DMS53 treated with DMSO at 0.1 percent for 48 hours (cell line): ENCODE measurements at regions not wholly inside any gene's neighbourhood (a gene's known extent, or its start where the extent isn't known, plus 50 kb on each side); places are given as distances from the start of the nearest gene placed in this dataset.

Source experiments
- DNase-seq: peaks from one replicate; lab custom pipeline; 2025; ENCODE audit not compliant: unreplicated experiment; lab: John Stamatoyannopoulos, UW

DNA sequence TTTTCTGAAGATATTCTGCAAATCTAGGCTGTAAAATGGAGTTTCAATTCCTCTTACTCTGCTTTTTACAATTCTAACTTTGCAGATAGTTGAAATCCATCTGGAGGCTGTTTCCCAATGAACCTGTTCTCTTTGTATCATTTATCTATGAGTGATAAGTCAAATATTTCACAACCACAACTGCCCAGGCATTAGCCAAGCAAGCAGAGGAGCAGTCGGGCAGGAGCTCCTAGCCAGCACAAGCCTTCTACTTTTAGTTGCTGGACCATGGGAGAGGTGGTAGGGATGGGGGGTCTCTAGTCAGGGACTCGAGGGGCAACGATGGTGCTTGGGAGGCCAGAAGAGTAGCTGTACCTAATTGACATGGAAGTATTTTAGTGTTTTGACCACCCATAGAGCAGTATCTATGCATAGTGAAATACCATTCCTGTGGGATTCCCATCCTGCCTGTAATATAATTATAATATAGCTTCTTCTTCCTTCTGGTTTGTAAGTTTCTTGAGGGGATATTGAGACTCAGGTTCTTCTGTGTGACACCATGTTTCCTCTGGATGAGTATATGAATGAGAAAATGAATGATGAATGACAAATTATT, 353.5 kb upstream of the IL12A start:
- DNase-seq = no peak

DNA sequence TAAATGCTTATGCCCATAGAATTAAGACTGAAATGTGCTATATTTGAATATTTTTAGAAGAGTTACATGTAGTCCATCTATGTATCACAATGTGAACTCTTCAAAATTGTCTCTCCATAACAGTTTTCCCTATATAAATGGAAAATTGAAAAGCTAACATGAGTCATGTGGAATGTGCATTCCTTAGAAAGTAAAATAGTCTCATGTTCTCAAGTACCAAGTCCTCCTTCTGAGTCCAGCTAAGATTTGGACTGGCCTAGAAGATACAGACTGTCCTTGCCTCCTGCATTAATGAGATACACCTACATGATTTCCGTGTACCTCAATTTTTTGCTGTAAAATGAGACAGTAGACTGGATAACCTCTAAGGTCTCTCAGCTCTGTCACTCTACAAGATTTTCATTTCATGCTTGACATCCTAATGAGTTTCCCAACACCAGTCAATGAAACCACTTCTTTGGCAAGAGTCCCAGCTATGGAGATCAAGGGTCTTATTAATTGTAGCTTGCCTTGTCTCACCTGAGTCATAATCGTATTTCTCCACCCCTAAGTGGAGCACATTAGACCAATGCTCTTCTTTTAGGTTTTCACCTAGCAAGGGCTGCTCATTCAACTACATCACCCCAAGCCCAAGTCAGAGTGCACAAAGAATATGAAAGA, 350.6 kb upstream of the IL12A start:
- DNase-seq = no peak

DNA sequence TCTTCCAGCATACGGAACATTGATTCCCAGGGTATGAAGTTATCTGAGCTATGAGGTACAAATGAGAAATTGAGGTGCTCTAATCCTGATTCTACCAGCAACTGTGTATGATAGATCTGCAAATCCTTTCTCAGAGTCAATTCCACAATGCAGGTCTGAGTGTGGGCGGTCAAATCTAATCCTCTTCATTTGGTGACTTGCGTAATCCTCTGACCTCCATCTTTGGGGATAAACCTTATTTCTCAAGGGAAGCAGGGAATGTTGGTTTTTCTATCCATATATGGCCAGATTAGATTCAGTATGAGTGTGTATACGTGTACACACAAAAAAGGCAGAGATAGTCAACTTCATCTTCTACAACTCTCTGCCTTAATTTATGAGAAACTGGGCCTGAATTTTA, 348.4 kb upstream of the IL12A start:
- no peak for DNase-seq

DNA sequence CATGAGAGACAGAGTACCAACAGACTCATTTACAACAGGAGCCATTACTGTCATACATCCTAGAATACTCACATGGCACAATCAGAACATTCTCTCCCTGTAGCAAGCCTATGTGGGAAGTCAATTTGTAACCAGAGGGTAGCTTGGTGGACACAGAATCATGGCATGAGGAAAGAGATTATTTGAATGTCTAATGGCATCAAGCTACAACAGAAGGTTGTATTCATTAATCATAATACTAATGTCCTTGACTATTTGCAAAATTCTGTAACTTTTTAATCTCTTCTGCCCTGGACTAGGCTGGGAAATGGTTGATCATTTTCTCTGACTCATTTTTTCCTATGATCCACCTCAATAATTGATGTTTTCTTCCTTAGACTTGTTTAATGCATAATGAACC, 345.2 kb upstream of the IL12A start:
- DNase-seq = no peak

DNA sequence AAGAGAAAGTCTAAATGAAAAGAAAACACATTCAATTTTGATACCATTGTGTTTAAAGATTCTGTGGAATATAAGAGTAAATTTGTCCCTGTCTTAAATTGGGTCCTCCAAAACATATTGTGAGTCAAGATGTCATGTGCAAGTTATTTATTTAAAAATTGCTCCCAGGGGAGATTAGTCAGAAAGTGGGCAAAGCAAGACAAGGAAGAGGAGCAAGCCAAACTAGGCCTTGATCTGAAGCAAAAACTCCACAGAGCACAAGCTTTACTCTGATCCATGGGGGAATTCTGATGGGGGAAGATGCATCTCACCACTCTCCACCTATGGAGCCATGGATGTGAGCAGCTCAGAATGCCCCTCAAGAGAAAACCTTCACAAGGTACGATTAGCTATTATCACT, 342.8 kb upstream of the IL12A start:
- DNase-seq = no peak

DNA sequence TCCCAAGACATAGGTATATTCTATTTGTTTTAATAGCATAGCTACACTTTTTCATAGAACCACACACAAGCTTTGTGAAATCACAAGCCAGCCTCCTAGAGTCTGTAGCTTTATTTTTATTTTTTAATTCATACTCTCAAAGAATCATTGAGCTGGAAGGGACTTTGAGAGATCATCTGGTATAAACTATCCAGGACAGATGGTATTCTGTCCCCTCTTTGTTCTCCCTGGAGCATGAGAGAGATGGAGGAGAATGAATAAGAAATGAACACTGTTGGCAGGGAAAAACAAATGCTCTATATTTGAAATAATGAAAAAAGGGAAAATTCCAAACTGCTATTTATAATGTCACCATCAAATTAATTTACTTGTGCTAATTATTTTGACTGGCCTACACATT, 338.7 kb upstream of the IL12A start:
- DNase-seq = no peak

DNA sequence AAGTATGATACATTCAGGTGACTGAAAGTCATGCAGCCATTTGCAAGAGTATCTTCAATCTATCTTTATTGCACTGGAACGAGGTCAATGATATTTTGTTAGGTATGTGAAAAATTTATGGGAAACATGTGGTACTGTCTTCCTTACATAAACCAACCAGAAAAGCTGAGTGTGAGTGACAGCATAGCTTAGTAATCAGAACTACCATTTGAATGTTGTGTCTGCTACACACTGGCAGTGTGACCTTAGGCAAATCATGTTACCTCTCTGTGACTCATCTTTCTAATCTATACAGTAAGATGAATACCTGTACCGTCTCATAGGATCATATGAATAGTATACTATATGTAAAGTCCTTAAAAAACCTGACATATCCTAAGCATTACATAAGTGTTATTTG, 337.9 kb upstream of the IL12A start:
- no peak for DNase-seq

DNA sequence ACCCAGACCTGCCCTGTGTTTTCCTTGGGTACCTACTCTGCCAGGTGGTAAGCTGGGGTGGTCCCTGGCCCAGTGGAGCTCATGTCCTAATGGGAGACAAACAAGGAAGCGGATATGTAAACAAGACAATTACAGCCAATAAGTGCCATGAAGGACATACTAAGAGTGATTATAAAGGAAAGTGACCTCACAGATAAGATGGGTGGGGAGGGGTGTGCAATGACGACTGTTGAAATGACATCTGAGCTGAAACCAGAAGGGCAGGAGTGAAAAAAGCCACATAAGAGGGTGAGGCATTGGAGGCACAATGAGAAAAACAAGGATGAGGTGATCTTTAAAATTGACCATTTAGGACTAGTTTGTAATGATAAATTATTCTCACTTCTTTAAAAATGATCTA, 336.2 kb upstream of the IL12A start:
- no peak for DNase-seq

DNA sequence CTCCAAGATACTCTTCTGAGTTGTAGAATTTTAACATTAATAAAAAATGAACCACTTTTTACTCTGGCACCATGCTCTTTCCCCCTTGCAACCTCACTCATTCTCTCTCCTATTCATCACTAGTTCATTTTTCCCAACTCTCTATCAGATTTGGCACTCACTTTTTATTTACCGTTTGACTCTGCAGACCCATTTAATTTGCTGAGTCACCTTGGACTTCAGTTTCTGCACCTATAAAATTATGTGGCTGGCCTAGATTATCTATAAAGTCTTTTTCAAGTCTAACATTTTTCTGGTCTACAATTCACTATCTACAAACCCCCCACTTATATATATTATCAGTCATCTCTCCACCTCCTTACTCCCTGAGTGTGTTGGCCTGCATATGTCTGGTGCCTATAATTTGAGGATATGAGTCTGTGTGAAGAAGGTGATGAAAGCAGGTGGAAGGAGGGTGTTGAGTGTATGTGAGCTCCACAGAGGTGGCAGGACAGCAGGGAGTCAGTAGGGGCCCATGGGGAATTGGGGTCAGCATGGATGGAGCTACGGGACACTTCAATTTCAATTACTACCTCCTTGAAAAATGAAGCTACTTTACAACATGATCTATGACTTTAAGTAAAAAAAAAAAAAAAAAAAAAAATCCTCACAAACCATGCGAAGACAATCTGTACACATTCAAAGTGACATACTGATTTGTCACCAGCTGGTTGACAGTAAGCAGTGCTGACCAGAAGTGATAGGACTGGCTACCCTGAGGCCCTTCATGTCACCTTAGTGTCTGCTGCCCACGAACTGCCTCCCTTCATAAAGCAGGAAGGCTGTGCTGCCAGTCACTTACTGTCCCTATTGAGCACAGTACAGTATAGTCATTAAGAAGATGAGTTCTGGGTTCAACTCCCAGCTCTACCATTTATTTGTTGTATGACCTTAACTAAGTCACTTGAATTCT, 334.2 kb upstream of the IL12A start:
- no peak for DNase-seq

DNA sequence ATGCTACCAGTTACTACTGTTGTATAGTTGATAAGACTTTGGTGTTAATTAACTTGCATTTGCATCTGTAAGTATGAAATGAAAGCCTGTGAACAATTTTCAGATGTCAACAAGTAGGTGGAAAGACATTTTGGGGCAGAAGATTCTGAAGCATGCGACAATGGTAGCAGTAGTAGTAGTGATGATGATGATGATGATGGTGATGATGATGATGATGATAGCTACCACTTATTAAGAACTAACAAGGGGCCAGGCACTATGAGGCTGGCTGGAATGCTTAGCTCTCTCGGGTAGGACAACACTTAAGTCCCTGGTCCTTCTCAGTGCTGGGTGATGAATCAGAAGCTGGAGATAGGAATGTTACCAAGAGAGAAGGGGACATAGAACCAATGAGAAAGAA, 333.4 kb upstream of the IL12A start:
- DNase-seq = no peak

DNA sequence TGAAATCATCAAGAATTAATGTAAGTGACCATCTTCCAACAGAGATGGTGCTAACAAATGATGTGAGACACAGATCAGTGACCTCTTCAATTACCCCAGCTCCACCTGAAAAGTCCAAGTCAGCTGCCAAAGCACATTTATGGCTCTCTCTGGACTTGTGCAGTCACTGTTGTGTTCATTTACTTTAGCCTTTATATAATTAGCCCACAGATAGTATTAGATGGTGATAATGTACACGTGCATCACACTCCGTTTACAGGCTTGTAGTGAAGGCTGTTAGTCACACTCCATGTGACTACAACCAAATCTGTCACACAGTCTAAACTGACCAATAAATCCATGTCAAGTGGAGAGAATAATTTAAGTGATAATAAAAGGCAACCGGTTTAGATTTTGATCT, 331.5 kb upstream of the IL12A start:
- DNase-seq = no peak

DNA sequence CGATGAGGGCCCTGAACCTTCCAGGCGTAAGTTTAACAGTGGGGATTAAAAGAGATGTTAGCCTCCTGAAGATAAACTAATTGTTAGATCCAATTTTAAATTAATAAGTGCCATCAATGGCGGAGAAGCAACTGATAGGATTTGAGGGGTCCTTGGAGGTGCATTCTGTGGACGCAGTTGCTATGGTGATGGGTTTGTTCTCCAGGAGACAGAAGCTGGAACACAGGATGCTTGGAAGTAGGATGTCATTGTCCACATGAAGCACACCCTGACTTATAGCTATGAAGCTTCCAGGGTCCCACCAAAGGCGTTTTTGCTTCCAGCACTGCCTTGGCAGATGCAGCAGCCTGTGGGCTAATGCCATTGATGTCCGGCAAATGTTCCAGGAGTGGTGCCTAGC, 331.0 kb upstream of the IL12A start:
- no peak for DNase-seq

DNA sequence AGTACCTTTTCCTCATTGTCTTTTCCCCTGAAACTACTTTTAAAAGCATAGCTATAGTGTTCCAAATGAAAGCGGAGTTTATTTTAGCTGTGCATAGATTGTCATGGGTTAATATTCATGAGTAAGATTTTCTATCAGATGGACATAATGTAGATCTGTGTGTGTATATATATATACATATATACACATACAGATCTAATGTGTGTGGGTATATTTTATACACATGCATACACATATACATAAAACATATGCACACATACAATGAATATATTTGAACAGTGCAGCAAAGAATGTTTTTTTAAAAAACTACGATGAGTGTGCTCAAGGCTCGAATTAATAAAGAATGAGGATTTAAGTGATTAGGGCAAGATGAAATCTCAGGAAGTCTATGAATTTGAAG, 328.3 kb upstream of the IL12A start:
- no peak for DNase-seq

DNA sequence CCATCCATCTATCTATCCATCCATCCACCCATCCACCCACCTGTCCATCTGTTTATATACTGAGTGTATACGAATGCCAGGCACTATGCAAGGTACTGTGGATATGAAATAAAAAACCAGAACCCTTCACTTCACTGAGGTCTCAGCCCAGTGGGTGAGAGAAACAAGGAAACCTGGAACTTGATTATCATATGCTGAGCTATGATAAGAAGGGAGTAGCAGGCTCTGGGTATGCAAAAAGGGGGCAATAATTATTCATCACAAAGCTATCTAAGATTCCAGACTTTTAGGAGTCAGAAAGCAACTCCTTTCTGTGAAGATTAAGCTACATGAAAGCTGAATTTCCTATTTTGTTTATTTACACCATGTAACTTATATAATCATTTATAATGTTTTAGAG, 327.7 kb upstream of the IL12A start:
- no peak for DNase-seq

DNA sequence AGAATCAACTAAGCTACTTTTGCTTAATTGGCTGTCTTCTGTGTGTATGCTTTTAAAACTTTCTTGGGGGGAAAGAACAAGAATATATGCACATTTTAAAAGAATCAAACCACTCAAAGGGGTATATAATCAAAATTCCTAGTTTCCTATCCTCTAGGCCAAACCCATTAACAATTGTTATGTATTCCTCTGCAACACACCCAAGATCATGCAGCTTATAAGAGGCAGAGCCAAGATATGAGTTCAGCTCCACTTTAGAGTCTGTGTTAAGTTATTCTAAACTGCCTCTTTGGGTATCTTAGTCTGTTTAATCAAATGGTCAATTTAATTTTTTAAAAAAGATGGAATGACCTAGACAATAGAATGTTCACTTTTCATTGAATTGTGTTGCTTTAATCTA, 326.1 kb upstream of the IL12A start:
- no peak for DNase-seq

DNA sequence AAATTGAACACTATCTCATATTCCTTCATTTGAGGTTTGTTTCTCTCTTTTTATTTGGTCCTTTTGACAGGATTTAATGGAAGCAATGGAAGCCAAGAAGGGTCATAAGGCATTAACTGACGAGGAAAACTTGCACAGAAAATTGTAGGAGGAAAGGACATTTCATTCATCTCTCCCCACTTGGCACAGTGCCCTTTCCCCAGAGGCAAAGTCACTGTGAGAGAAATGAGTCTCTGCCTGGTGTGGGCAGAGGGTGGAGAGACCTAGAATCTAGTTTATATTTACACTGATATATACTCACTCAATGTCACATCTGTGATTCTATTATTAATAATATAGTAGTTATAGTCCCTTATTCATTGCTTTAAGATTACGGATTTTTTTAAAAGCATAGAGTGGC, 324.6 kb upstream of the IL12A start:
- no peak for DNase-seq

DNA sequence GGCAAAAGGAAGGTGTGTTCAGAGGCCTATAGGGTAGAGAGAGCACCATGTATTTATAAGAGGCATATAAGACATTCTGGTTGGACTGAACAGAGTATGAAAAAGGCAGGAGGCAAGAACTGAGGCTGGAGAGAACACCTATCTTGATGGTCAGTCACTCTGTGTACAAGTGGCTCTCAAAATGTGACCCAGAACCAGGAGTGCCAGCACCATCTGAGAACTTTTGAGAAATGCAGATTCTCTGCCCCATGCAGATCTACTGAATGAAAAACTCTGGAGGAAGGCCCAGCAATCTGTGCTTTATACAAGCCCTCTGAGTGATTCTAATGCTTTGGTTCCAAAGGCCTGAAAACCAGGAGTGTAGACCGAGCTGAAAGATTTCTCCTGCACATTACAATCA, 324.0 kb upstream of the IL12A start:
- no peak for DNase-seq

DNA sequence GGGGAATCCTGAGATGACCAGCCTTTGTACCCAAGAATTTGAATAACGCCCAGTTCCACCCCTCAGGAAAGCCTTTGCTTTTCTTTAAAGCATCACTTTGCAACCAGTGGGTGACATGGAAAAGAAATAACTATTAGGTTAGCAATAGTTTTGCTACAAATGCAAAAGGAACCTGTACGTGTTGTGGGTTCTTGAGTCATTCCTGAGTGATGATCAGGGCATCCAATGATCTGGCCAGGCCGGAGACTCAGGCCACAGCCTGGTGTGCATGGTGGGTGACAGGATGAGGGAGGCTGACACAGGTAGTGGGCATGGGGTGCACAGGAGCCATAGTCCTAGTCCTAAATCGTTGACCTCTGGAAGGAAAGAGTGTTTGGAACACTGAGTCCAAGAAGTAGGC, 321.4 kb upstream of the IL12A start:
- DNase-seq = no peak

DNA sequence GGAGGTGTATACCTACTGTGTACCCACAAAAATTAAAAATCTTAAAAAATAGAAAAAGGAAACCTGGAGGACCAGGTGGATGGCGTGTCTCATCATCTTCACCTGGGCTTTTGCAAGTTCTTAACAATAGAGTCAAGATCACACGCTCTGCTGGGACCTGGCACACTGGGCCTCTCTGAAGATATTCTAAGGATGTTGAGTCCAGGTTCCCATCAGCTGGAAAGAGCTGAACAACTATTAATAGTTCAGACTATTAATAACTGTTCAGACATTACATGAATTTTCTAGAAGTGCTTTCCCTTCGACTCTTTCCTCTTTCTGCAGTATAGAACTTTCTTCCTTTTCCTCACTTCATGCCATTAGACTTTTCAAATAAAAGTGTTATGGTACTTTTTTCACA, 320.2 kb upstream of the IL12A start:
- no peak for DNase-seq

DNA sequence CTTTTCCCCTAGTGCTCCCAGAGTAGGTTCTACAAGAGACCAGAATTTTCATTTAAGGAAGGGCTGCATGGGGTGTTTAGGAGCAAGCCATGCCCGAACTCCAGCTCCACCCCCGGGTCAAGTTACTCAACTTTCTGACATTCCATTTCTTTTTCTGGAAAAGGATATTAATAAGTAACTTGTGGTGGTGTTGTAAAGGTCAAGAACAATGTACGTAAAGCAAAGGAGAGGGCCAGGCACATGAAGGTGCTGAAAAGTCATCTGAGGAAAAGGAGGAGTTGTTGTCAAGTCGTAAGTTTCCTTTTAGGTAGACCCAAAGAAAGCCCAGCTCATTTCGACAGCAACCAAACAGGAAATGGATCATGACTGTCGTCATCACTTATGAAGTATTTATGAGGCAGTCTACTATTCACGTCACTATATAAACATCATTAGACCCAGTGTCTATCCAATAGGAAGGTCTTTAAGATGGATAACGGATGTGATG, 319.6 kb upstream of the IL12A start:
- DNase-seq = no peak

DNA sequence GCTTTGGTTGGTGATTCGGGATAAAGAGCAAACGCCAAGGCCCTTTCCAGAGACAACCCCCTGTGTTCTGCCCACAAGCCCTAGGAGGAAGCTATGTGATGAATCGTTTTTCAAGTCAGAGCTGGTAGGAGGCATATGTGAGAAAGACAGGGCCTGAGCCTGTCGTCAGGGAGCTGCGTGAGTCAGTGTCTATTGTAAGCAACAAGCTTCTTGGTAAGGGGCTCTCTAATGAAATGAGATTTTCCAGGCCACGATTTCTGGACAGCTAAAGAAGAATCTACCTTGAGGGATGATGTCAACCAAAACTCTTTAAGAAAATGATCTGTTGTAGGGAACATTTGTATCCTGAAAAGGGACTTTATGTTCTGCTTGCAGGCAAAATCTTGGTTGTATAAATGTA, 318.9 kb upstream of the IL12A start:
- no peak for DNase-seq
